Pons (tissue), 1 donor: ENCODE measurements at regions not wholly inside any gene's neighbourhood (a gene's known extent, or its start where the extent isn't known, plus 50 kb on each side); places are given as distances from the start of the nearest gene placed in this dataset.
"Not testable (repeated sequence)": the region's sequence is repeated elsewhere in the genome, so short reads cannot be mapped to it uniquely, and the experiment has no call there.

Experiments used
- DNase-seq: peaks from one replicate; pipeline ENCODE4 v3.0.0-alpha.2; 2016; ENCODE audit warnings: low spot score

GRCh38 chr18:14336017-14336416 lies 203.8 kb upstream of the ZNF519 start:
- DNase-seq, result not testable (repeated sequence)

GRCh38 chr18:14321217-14321616 lies 189.0 kb upstream of the ZNF519 start:
- not testable (repeated sequence) for DNase-seq

DNA sequence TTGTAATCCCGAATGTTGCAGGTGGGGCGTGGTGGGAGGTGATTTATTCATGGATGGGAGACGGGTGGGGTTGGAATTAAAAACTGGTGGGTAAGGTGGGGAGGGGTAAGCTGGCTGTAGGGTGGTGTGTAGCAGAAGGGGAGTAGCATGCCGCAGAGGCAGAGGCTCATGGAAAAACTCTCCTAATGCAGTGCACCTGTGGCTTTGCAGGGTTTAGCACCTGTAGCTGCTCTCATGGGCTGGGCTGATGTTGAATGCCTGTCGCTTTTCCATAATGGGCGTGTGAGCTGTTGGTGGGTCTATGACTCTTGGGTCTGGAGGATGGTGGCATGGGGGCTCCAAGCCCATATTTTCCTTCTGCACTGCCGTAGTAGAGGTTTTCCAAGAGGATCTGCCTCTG lies 169.0 kb upstream of the ZNF519 start:
- not testable (repeated sequence) for DNase-seq

DNA sequence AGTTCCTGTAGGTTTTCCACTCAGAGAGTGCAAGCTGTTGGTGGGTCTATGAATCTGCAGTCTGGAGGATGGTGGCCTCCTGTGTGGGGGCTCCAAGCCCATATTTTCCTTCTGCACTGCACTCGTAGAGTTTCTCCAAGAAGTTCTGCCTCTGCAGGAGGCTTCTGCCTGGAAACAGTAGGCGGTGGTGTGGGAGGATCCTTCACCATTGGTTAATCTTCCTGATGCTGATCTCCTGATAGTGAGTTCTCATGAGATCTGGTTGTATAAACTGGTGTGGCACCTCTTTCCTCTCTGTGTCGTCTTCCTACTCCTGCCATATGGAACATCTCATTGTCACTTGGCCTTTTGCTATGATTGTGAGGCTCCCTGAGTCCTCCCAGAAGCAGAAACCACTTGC lies 162.8 kb upstream of the ZNF519 start:
- not testable (repeated sequence) for DNase-seq

DNA sequence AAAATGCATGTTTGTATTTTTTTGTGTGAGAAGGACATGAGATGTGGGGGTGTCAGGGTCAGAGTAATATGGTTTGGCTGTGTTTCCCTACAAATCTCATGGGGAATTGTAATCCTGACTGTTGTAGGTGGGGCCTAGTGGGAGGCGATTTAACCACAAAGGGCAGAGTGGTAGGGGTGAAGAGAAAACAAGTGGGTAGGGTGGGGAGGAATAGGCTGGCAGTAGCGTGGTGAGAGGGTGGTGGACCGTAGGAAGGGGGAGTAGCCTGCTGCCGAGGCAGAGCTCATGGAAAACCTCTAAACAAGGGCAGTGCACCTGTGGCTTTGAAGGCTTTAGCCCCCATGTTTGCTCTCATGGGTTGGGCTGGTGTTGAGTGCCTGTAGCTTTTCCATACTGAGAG lies 152.8 kb upstream of the ZNF519 start:
- DNase-seq, result no peak

DNA sequence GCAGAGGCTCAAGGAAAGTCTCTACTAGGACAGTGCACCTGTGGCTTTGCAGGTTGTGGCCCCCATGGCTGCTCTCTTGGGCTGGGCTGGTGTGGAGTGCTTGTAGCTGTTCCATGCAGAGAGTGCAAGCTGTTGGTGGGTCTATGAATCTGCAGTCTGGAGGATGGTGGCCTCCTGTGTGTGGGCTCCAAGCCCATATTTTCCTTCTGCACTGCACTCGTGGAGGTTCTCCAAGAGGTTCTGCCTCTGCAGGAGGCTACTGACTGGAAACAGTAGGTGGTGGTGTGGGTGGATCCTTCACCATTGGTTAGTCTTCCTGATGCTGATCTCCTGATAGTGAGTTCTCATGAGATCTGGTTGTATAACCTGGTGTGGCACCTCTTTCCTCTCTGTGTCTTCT lies 143.2 kb upstream of the ZNF519 start:
- peak; percentile 4 for DNase-seq

DNA sequence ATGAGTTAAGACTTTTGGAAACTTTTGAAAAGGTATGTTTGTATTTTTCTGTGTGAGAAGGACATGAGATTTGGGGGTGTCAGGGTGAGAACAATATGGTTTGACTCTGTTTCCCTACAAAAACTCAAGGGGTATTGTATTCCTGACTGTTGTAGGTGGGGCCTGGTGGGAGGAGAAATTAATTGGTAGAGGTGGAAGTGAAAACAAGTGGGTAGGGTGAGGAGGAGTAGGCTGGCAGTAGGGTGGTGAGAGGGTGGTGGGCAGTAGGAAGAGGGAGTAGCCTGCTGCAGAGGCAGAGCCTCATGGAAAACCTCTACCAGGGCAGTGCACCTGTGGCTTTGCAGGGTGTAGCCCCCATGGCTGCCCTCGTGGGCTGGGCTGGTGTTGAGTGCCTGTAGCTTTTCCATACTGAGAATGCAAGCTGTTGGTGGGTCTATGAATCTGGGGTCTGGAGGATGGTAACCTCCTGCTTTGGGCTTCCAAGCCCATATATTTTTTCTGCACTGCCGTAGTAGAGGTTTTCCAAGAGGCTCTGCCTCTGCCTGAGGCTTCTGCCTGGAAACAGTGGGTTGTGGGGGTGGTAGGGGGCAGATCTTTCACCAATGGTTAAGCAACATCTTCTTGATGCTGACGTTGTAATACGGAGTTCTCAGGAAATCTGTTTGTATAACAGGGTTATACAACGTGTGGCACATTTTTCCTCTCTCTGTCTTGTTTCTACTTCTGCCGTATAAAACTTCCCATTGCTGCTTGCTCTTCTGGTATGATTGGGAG lies 133.6 kb upstream of the ZNF519 start:
- not testable (repeated sequence) for DNase-seq

DNA sequence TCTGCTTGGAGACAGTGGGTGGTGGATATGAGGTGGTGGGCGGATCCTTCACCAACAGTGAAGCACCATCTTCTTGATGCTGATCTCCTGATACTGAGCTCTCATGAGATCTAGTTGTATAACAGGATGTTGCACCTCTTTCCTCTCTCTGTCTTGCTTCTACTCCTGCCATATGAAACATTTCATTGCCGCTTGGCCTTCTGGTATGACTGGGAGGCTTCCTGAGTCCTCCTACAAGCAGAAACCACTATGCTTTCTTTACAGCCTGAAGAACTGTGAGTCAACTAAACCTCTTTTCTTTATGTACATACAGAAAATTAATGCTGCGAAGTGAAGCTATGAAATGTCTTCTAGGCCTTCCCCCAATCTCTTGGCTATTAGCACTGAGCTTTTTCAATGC lies 130.6 kb upstream of the ZNF519 start:
- DNase-seq, result not testable (repeated sequence)

DNA sequence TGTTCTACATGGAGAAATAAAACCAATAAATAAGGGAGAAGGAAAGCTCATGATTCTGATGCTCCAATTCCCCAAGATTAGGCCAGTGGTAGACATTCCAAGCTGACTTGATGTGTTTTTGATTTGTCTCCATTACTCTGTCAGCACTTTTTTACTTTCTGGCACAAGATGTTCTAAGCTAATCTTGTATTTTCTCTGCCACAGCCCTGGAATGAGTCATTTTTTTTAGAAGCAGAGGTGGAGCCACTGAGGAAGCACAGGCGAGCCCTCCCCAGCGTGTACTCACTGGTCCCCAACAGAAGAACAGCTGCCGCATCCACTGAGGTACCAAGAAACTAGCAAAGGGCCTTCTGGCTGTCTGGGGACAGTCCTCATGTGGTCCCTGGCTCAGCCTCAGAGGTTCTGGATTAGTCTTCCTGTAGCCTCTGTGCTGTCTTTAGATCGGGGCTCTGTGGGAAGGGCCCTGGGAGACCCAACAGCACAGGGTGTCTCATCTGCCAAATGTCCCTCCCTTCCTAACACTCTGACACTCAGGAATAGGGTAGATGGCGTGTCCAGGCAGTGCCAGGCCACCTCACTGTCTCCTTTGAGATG lies 117.9 kb upstream of the ZNF519 start:
- DNase-seq, result not testable (repeated sequence)

- not testable (repeated sequence) for DNase-seq
Measured at GRCh38 chr18:14239224-14239623, 107.0 kb upstream of the ZNF519 start.

- not testable (repeated sequence) for DNase-seq
Measured at GRCh38 chr18:14236356-14237048, 104.3 kb upstream of the ZNF519 start.

DNA sequence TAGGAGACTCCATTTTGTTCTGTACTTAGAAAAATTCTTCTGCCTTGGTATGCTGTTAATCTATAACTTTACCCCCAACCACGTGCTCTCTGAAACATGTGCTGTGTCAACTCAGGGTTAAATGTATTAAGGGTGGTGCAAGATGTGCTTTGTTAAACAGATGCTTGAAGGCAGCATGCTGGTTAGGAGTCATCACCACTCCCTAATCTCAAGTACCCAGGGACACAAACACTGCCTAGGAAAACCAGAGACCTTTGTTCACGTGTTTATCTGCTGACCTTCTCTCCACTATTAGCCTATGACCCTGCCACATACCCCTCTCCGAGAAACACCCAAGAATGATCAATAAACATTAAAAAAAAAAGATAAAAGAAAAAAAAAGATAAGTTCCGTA lies 93.0 kb upstream of the ZNF519 start:
- not testable (repeated sequence) for DNase-seq

DNA sequence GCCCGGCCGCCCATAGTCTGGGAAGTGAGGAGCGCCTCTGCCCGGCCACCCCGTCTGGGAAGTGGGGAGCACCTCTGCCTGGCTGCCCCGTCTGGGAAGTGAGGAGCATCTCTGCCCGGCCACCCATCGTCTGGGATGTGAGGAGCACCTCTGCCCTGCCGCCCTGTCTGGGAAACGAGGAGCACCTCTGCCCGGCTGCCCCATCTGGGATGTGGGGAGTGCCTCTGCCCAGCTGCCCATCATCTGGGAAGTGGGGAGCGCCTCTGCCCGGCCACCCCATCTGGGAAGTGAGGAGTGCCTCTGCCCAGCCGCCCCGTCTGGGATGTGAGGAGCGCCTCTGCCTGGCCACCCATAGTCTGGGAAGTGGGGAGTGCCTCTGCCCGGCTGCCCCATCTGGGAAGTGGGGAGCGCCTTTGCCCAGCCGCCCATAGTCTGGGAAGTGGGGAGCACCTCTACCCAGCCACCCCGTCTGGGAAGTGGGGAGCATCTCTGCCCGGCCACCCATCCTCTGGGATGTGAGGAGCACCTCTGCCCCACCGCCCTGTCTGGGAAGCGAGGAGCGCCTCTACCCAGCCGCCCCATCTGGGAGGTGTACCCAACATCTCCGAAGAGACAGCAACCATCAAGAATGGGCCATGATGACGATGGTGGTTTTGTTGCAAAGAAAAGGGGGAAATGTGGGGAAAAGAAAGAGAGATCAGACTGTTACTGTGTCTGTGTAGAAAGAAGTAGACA lies 92.5 kb upstream of the ZNF519 start:
- not testable (repeated sequence) for DNase-seq

GRCh38 chr18:14223919-14224318 lies 91.7 kb upstream of the ZNF519 start:
- not testable (repeated sequence) for DNase-seq

DNA sequence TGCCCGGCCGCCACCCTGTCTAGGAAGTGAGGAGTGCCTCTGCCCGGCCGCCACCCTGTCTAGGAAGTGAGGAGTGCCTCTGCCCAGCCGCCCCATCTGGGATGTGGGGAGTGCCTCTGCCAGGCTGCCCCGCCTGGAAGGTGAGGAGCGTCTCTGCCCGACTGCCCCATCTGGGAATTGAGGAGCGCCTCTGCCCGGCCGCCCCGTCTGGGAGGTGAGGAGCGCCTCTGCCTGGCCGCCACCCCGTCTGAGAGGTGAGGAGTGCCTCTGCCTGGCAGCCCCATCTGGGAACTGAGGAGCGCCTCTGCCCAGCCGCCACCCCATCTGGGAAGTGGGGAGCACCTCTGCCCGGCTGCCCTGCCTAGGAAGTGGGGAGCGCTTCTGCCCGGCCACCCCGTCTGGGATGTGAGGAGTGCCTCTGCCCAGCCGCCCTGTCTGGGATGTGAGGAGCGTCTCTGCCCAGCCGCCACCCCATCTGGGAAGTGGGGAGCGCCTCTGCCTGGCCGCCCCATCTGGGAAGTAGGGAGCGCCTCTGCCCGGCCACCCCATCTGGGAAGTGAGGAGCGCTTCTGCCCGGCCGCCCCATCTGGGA lies 91.1 kb upstream of the ZNF519 start:
- DNase-seq, result not testable (repeated sequence)

DNA sequence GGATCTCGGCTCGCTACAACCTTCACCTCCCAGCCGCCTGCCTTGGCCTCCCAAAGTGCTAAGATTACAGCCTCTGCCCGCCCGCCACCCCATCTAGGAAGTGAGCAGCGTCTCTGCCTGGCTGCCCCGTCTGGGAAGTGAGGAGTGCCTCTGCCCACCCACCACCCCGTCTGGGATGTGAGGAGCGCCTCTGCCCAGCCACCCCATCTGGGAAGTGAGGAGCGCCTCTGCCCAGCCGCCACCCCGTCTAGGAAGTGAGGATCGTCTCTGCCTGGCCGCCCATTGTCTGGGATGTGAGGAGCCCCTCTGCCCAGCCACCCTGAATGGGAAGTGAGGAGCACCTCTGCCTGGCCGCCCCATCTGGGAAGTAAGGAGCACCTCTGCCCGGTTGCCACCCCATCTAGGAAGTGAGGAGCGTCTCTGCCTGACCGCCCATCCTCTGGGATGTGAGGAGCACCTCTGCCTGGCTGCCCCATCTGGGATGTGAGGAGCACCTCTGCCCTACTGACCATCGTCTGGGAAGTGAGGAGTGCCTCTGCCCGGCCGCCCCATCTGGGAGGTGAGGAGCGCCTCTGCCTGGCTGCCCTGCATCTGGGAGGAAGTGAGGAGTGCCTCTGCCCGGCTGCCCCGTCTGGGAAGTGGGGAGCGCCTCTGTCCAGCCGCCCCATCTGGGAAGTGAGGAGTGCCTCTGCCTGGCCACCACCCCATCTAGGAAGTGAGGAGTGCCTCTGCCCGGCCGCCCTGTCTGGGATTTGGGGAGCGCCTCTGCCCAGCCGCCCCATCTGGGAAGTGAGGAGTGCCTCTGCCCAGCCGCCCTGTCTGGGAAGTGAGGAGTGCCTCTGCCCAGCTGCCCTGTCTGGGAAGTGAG lies 90.4 kb upstream of the ZNF519 start:
- DNase-seq, result not testable (repeated sequence)

DNA sequence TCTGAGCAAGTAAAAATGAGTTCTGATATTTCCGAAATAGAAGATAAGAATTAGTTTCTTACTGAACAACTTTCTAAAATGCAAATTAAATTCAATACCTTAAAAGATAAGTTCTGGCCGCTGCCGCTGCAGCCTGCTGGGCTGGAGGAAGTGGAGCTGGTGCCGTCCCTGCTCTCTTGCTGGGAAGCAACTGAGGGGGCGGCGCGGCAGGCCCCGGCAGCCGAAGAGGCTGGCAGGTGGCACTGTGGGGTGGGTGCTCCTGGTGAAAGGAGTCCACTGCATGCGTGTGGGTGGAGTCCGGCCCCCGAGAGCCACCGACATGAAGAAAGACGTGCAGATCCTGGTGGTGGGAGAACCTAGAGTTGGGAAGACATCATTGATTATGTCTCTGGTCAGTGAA lies 89.5 kb upstream of the ZNF519 start:
- no peak for DNase-seq

DNA sequence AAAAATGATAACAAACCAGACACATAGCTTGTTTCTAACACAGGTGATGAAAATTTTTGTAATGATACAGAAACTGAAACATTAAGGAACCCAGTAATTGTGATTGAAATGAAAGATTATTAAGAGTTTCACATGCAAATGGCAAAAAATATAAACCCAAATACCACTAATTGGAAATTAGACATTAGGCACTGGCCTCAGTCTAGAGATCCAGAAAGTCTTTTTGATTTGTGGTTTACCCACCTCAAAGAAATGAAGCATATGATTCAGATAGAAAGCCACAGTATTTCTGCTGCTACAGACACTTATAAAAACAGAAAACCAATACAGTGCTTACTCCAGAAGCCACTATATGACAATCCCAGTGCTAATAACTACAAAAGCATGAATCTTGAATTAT lies 83.7 kb upstream of the ZNF519 start:
- not testable (repeated sequence) for DNase-seq

DNA sequence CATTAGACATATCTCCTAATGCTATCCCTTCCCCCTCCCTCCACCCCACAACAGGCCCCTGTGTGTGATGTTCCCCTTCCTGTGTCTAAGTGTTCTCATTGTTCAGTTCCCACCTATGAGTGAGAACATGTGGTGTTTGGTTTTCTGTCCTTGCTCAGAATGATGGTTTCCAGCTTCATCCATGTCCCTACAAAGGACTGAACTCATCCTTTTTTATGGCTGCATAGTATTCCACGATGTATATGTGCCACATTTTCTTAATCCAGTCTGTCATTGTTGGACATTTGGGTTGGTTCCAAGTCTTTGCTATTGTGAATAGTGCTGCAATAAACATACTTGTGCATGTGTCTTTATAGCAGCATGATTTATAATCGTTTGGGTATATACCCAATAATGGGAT lies 71.2 kb upstream of the ZNF519 start:
- DNase-seq, result not testable (repeated sequence)

DNA sequence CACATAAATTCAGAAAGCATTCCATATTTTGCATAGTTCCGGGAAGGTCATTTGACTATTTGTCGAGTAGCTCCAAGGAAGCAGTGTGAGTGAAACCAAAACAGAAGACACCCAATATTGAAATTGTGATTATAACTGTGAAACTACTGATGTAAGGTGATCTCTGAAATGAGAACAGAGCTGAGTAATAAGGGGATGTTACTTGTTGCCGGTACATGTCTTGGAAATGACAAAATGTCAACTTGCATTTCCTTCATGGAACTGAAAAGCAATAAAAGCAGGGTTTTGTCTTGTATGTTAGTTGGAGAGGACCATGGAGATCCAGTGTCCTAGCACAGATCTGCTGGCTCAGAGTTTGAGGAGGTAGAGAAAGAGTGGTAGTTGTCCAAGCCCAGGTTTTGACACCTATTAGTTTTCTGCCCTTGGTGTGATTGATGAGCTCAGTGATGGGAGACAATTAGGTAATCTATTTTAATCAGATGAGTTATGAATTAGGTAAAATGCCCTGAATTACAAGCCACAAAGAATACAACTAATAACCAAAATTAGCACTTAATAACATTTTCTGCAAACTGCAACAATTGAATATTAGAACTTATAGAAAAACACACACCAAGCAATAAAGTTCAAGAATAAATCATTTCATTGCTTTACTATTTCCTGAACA lies 58.7 kb upstream of the ZNF519 start:
- not testable (repeated sequence) for DNase-seq
